ENCODE measurements at regions not wholly inside any gene's neighbourhood (a gene's known extent, or its start where the extent isn't known, plus 50 kb on each side); places are given as distances from the start of the nearest gene placed in this dataset.

DNA sequence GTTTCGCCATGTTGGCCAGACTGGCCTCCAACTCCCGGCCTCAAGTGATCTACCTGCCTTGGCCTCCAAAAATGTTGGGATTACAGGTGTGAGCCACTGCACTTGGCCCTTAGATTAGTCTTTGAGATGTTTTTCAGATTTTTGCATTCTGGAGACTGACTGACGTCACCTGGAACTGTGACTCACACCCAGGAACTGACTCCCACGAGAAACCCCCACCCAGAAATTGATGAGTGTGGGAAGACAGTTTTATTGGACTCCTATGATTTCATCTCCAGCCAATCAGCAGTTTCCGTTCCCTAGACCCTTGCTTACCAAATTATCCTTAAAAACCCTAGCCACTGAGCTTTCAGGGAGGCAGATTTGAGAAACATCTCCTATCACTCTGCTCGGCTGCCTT, 867.3 kb downstream of the TYW1 start:
- Histone ChIP-seq H3K9me3 (ENCODE audit: low read length) (0 out of 2 replicates have a peak, but pooled peaks cover 9% of the 10 kb centered on the region), H3F3A (ENCODE audit: low read length, unreplicated experiment) (no peaks in the 10 kb centered on the region), H3K9me2 (replicated peaks; ENCODE audit: low read length) (no peaks in the 10 kb centered on the region), H3K9ac (ENCODE audit: low read length) (no peak overlapping the region), H4K20me1 (ENCODE audit: low read length) (no peaks in the 10 kb centered on the region), H3K27ac (ENCODE audit: low read length) (no peak overlapping the region), H2AFZ (ENCODE audit: low read length) (no peak overlapping the region), H3K36me3 (ENCODE audit: low read depth, low read length) (no peaks in the 10 kb centered on the region), H3K4me2 (ENCODE audit: low read length) (no peak overlapping the region), H3K27me3 (ENCODE audit: low read length) (no peaks in the 10 kb centered on the region), H3K4me3 (ENCODE audit: low read length) (no peak overlapping the region), H3K79me2 (ENCODE audit: low read length) (no peaks in the 10 kb centered on the region), H3K4me1 (ENCODE audit: insufficient read depth, low read length) (no peaks in the 10 kb centered on the region)
- CTCF ChIA-PET: no interaction called here
- DNase-seq: no peak
- intact Hi-C loops (cut with micrococcal nuclease): no loop called here
- POLR2A ChIA-PET (ENCODE audit: unreplicated experiment): no interaction called here
- no peak for ATAC-seq
- no TSS peak for BruUV-seq (replicated peaks)
- TF ChIP-seq EZH2phosphoT487 (IDR thresholded peaks at IDR 0.05; ENCODE audit: borderline replicate concordance, low read length) (no peak), EZH2 (IDR thresholded peaks at IDR 0.05; ENCODE audit: low read length, unreplicated experiment) (no peak)
- TF ChIP-seq, protein P1, sequence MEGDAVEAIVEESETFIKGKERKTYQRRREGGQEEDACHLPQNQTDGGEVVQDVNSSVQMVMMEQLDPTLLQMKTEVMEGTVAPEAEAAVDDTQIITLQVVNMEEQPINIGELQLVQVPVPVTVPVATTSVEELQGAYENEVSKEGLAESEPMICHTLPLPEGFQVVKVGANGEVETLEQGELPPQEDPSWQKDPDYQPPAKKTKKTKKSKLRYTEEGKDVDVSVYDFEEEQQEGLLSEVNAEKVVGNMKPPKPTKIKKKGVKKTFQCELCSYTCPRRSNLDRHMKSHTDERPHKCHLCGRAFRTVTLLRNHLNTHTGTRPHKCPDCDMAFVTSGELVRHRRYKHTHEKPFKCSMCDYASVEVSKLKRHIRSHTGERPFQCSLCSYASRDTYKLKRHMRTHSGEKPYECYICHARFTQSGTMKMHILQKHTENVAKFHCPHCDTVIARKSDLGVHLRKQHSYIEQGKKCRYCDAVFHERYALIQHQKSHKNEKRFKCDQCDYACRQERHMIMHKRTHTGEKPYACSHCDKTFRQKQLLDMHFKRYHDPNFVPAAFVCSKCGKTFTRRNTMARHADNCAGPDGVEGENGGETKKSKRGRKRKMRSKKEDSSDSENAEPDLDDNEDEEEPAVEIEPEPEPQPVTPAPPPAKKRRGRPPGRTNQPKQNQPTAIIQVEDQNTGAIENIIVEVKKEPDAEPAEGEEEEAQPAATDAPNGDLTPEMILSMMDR (conservative IDR thresholded peaks at IDR 0.05; ENCODE audit: low read depth, low read length): no peak

DNA sequence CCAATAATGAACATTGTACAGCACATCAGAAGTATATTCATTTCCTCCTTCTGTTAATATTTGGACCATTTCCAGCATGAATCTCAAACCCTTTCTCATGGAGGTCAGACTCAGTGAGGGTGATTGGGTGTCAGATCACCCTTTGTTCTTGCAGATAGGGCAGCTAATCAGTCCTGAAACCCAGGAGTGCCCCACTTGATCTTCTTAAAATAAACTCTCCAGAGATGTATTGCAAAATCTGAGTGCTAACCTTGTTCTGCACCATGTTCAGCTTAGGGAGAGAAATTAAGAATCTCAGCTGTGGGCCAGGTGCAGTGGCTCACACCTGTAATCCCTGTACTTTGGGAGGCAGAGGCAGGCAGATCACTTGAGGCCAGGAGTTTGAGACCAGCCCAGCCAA, 869.4 kb downstream of the TYW1 start:
- ATAC-seq (no peak), DNase-seq (no peak)
- H3K9me3 ChIP-seq (ENCODE audit: low read length): 0 out of 2 replicates have a peak, but pooled peaks cover 9% of the 10 kb centered on the region
- CTCF ChIA-PET: no interaction called here
- no peak overlapping the region for H2AFZ ChIP-seq (ENCODE audit: low read length)
- H3K9me2 ChIP-seq (replicated peaks; ENCODE audit: low read length): no peaks in the 10 kb centered on the region
- H3K9ac ChIP-seq (ENCODE audit: low read length): no peak overlapping the region
- no peaks in the 10 kb centered on the region for H3K79me2 ChIP-seq (ENCODE audit: low read length)
- no peaks in the 10 kb centered on the region for H4K20me1 ChIP-seq (ENCODE audit: low read length)
- no peaks in the 10 kb centered on the region for H3F3A ChIP-seq (ENCODE audit: low read length, unreplicated experiment)
- no peak overlapping the region for H3K27ac ChIP-seq (ENCODE audit: low read length)
- no peaks in the 10 kb centered on the region for H3K4me1 ChIP-seq (ENCODE audit: insufficient read depth, low read length)
- intact Hi-C loops (cut with micrococcal nuclease): no loop called here
- H3K4me2 ChIP-seq (ENCODE audit: low read length): no peak overlapping the region
- no TSS peak for BruUV-seq (replicated peaks)
- POLR2A ChIA-PET (ENCODE audit: unreplicated experiment): no interaction called here
- no peaks in the 10 kb centered on the region for H3K36me3 ChIP-seq (ENCODE audit: low read depth, low read length)
- H3K4me3 ChIP-seq (ENCODE audit: low read length): no peak overlapping the region
- H3K27me3 ChIP-seq (ENCODE audit: low read length): no peaks in the 10 kb centered on the region
- TF ChIP-seq EZH2 (IDR thresholded peaks at IDR 0.05; ENCODE audit: low read length, unreplicated experiment) (no peak), EZH2phosphoT487 (IDR thresholded peaks at IDR 0.05; ENCODE audit: borderline replicate concordance, low read length) (no peak)
- TF ChIP-seq, protein P1 (conservative IDR thresholded peaks at IDR 0.05; ENCODE audit: low read depth, low read length): no peak

DNA sequence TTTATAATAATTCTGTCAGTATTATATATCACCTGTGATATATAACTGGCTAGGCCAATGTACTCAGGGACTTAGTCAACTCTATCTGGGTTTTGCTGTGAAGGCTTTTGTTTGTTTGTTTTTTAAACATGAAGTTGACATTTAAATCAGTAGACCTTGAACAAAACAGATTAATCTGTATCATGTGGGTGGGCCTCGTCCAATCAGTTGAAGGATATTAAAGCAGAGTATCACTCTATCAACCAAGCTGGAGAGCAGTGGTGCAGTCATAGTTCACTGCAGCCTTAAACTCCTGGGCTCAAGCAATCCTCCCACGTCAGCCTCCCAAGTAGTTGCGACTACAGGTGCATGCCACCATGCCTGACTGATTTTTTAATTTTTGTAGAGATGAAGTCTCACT, 870.2 kb downstream of the TYW1 start:
- Histone ChIP-seq H3K27ac (ENCODE audit: low read length) (no peak overlapping the region), H4K20me1 (ENCODE audit: low read length) (no peaks in the 10 kb centered on the region), H3K27me3 (ENCODE audit: low read length) (no peaks in the 10 kb centered on the region), H2AFZ (ENCODE audit: low read length) (no peak overlapping the region), H3K9ac (ENCODE audit: low read length) (no peak overlapping the region), H3K4me2 (ENCODE audit: low read length) (no peak overlapping the region), H3K4me3 (ENCODE audit: low read length) (no peak overlapping the region), H3K9me2 (replicated peaks; ENCODE audit: low read length) (no peaks in the 10 kb centered on the region), H3K9me3 (ENCODE audit: low read length) (0 out of 2 replicates have a peak, but pooled peaks cover 6% of the 10 kb centered on the region), H3F3A (ENCODE audit: low read length, unreplicated experiment) (no peaks in the 10 kb centered on the region), H3K36me3 (ENCODE audit: low read depth, low read length) (no peaks in the 10 kb centered on the region), H3K79me2 (ENCODE audit: low read length) (no peaks in the 10 kb centered on the region), H3K4me1 (ENCODE audit: insufficient read depth, low read length) (no peaks in the 10 kb centered on the region)
- no TSS peak for BruUV-seq (replicated peaks)
- DNase-seq (no peak), ATAC-seq (no peak)
- ChIA-PET POLR2A (ENCODE audit: unreplicated experiment) (no interaction called here), CTCF (no interaction called here)
- intact Hi-C loops (cut with micrococcal nuclease): no loop called here
- TF ChIP-seq, protein P1 (conservative IDR thresholded peaks at IDR 0.05; ENCODE audit: low read depth, low read length): no peak
- TF ChIP-seq EZH2phosphoT487 (IDR thresholded peaks at IDR 0.05; ENCODE audit: borderline replicate concordance, low read length) (no peak), EZH2 (IDR thresholded peaks at IDR 0.05; ENCODE audit: low read length, unreplicated experiment) (no peak)
